OCI-LY3 (cell line): ENCODE measurements at regions not wholly inside any gene's neighbourhood (a gene's known extent, or its start where the extent isn't known, plus 50 kb on each side); places are given as distances from the start of the nearest gene placed in this dataset.
A peak's percentile ranks its signal among the peaks of the same experiment; 100 is the strongest.

Experiments used
- H2AFZ ChIP-seq: fragments of 200-600, 300-600 bp; shearing (Covaris generic); 2 replicates; pipeline ENCODE4 v1.6.0; 2014; ENCODE audit warnings: antibody characterized with exemption, low read depth, low read length
- H3K27ac ChIP-seq: fragments of 200-600, 300-600 bp; sonication (generic); 2 replicates; pipeline ENCODE4 v1.5.1; 2014; ENCODE audit warnings: mild to moderate bottlenecking, low read length, moderate library complexity, mixed read lengths
- H3K27me3 ChIP-seq: fragments of 200-600, 300-600 bp; sonication (generic); 2 replicates; pipeline ENCODE4 v1.6.1; 2014; ENCODE audit warnings: low read depth, low read length, mixed read lengths
- H3K36me3 ChIP-seq: fragments of 200-600, 300-600 bp; sonication (generic); replicated peaks from 2 replicates; pipeline ENCODE3; 2014; ENCODE audit warnings: low read depth, low read length, mixed read lengths
- H3K4me1 ChIP-seq: fragments of 300-600, 200-600 bp; sonication (generic); 2 replicates; pipeline ENCODE4 v1.6.1; 2014; ENCODE audit warnings: low read length, mixed read lengths
- H3K4me2 ChIP-seq: fragments of 200-600, 300-600 bp; sonication (generic); 2 replicates; pipeline ENCODE4 v1.6.1; 2014; ENCODE audit warnings: low read length, mixed read lengths
- H3K4me3 ChIP-seq: fragments of 300-600, 200-600 bp; sonication (generic); 2 replicates; pipeline ENCODE4 v1.5.1; 2014; ENCODE audit warnings: antibody characterized with exemption, mild to moderate bottlenecking, low read length, moderate library complexity
- H3K79me2 ChIP-seq: fragments of 300-600, 200-600 bp; shearing (Covaris generic); 2 replicates; pipeline ENCODE4 v1.6.1; 2014; ENCODE audit warnings: mild to moderate bottlenecking, low read length, mixed read lengths
- H3K9ac ChIP-seq: fragments of 300-600, 200-600 bp; shearing (Covaris generic); 2 replicates; pipeline ENCODE4 v1.6.0; 2014; ENCODE audit warnings: mild to moderate bottlenecking, low read length, moderate library complexity
- H3K9me3 ChIP-seq: fragments of 200-600, 300-600 bp; shearing (Covaris generic); 2 replicates; pipeline ENCODE4 v1.6.1; 2014; ENCODE audit warnings: low read length, mixed read lengths; ENCODE audit not compliant: insufficient read depth
- H4K20me1 ChIP-seq: fragments of 200-600, 300-600 bp; sonication (generic); 2 replicates; pipeline ENCODE4 v1.6.1; 2016; ENCODE audit warnings: low read length, mixed read lengths; ENCODE audit not compliant: insufficient read depth
- EZH2phosphoT487 ChIP-seq: fragments of 200-600 bp; shearing (Covaris generic); IDR thresholded peaks from 2 replicates; pipeline ENCODE4 v1.6.1; 2018; ENCODE audit warnings: antibody characterized with exemption, mixed run types, low read depth
- TF ChIP-seq, protein P1 (sequence below): fragments of 200-600, 300-600 bp; sonication (generic); IDR thresholded peaks from 2 replicates; pipeline ENCODE4 v1.5.1; 2014; ENCODE audit warnings: antibody characterized with exemption, low read length, low read depth

DNA sequence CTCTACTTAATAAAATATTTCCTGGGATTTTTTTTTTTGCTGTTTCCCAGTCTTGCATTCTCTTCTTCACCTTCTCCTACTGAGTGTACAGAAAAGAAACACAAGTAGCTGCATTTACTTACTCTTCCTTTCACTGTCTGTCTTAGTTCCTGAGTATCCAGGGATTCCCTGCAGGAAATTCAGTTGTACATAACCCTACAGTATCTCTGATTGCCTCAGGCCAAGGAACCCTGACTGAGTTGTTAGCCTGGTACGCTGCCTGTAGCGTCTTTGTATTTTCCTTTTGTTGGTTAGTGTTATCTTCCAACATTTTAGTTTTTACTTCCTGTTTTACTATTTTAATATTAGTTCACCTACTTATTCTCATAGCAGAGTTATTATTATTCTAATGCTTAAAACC lies 142.5 kb upstream of the ROBO1 start:
- H3K27me3 ChIP-seq, result no peaks in the 10 kb centered on the region
- H3K4me1 ChIP-seq, result no peaks in the 10 kb centered on the region
- TF ChIP-seq EZH2phosphoT487, result no peak
- TF ChIP-seq, protein P1, sequence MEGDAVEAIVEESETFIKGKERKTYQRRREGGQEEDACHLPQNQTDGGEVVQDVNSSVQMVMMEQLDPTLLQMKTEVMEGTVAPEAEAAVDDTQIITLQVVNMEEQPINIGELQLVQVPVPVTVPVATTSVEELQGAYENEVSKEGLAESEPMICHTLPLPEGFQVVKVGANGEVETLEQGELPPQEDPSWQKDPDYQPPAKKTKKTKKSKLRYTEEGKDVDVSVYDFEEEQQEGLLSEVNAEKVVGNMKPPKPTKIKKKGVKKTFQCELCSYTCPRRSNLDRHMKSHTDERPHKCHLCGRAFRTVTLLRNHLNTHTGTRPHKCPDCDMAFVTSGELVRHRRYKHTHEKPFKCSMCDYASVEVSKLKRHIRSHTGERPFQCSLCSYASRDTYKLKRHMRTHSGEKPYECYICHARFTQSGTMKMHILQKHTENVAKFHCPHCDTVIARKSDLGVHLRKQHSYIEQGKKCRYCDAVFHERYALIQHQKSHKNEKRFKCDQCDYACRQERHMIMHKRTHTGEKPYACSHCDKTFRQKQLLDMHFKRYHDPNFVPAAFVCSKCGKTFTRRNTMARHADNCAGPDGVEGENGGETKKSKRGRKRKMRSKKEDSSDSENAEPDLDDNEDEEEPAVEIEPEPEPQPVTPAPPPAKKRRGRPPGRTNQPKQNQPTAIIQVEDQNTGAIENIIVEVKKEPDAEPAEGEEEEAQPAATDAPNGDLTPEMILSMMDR, result no peak
- no peak overlapping the region for H3K27ac ChIP-seq
- no peaks in the 10 kb centered on the region for H3K79me2 ChIP-seq
- no peak overlapping the region for H3K9ac ChIP-seq
- H3K4me3 ChIP-seq, result no peak overlapping the region
- no peaks in the 10 kb centered on the region for H4K20me1 ChIP-seq
- H2AFZ ChIP-seq, result no peak overlapping the region
- H3K4me2 ChIP-seq, result no peak overlapping the region
- no peaks in the 10 kb centered on the region for H3K36me3 ChIP-seq
- H3K9me3 ChIP-seq, result no peaks in the 10 kb centered on the region

DNA sequence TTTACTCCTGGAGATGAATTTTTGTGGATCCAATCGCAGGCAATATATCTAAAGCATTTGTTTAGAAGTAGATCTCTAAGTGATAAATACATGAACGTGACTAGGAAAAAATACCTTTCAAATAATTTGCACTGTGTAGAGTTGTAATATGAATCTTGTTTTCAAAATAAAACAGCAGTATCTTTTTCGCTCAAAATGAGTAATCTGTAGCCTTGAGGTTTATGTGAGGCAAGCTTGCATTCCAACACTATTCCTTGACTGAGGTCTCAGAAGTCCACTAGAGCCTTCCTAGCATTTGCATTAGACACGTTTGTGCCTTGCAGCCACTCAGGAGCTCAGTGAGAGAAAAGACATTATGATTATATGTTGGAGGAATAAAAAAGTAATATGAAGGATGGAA lies 138.3 kb upstream of the ROBO1 start:
- Histone ChIP-seq H3K9ac (no peak overlapping the region), H3K4me3 (no peak overlapping the region), H3K9me3 (no peaks in the 10 kb centered on the region), H3K4me1 (no peaks in the 10 kb centered on the region), H2AFZ (peak overlapping the region; percentile 5; the same call in 1 of the 2 replicates), H3K4me2 (no peak overlapping the region), H3K27me3 (no peaks in the 10 kb centered on the region), H4K20me1 (no peaks in the 10 kb centered on the region), H3K27ac (no peak overlapping the region), H3K79me2 (no peaks in the 10 kb centered on the region), H3K36me3 (no peaks in the 10 kb centered on the region)
- no peak for TF ChIP-seq EZH2phosphoT487
- TF ChIP-seq, protein P1, result no peak

DNA sequence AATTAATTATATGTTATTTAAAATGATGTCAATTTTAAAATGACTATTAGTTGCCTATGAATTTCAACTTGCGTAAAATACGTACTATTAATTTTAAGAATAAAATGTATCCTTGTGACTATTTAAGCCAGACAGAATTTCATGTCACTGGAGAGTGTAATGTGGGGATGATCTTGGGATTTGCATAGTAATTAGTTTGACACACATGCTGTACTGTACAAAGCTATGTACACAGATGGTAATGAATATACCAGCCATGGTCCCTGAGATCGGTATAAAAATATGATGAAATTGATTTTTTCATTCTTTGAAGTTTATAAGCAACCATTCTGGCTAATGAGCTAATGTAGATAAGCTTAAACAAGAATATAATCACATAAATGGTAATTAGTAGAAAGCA lies 134.4 kb upstream of the ROBO1 start:
- no peak overlapping the region for H3K9ac ChIP-seq
- H2AFZ ChIP-seq, result no peak overlapping the region
- no peaks in the 10 kb centered on the region for H3K27me3 ChIP-seq
- H3K36me3 ChIP-seq, result no peaks in the 10 kb centered on the region
- no peaks in the 10 kb centered on the region for H4K20me1 ChIP-seq
- TF ChIP-seq EZH2phosphoT487, result no peak
- TF ChIP-seq, protein P1, result no peak
- H3K79me2 ChIP-seq, result no peaks in the 10 kb centered on the region
- H3K27ac ChIP-seq, result no peak overlapping the region
- H3K4me2 ChIP-seq, result no peak overlapping the region
- peaks cover 12% of the 10 kb centered on the region for H3K4me1 ChIP-seq
- no peaks in the 10 kb centered on the region for H3K9me3 ChIP-seq
- no peak overlapping the region for H3K4me3 ChIP-seq

DNA sequence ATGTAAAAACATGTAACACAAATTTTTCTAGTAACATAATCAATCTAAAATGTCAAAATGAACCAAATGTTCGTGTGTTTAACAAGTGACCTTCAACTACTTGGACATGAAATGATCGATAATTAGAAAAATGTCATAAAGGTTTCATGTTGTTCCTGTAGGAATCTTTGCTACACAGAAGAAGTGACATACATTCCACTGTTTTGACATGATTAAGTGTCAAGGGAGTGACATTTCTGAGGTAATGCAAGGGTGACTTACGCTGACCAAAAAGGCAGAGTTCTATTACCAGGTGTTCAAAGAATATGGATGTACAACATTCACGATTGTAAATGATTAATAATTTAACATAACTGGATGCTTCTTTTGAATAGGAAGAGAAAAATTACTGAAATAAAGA lies 131.1 kb upstream of the ROBO1 start:
- no peaks in the 10 kb centered on the region for H4K20me1 ChIP-seq

More for the DNA sequence above, 131.1 kb upstream of the ROBO1 start:
- peaks cover 12% of the 10 kb centered on the region for H3K4me1 ChIP-seq
- no peak overlapping the region for H3K4me3 ChIP-seq
- no peak overlapping the region for H3K27ac ChIP-seq
- H3K4me2 ChIP-seq, result peak overlapping the region; percentile 1; the same call in 1 of the 2 replicates
- no peaks in the 10 kb centered on the region for H3K27me3 ChIP-seq
- no peaks in the 10 kb centered on the region for H3K36me3 ChIP-seq
- H2AFZ ChIP-seq, result no peak overlapping the region
- H3K79me2 ChIP-seq, result no peaks in the 10 kb centered on the region
- no peak overlapping the region for H3K9ac ChIP-seq
- TF ChIP-seq, protein P1, result no peak
- no peak for TF ChIP-seq EZH2phosphoT487
- H3K9me3 ChIP-seq, result no peaks in the 10 kb centered on the region
